GM12878 (cell line): ENCODE measurements at regions not wholly inside any gene's neighbourhood (a gene's known extent, or its start where the extent isn't known, plus 50 kb on each side); places are given as distances from the start of the nearest gene placed in this dataset.

Experiments used
- ATAC-seq: fragments of 200-7000 bp; cut with Tn5 transposase; 3 replicates; pipeline ENCODE4 v1.9.1; 2020; ENCODE audit warnings: mild to moderate bottlenecking, moderate library complexity
- BruUV-seq: library from RNA; stranded (reverse); fragments of 400-500 nt; replicated peaks from 2 replicates; lab custom pipeline; 2021; lab: Mats Ljungman, UMichigan
- CTCF ChIA-PET: fragments of 300-600 bp; sonication (Branson Sonifier 250); formaldehyde crosslinking; extraction: SDS; loops from one replicate; lab custom pipeline; 2021; ENCODE audit warnings: inconsistent platforms; lab: Yijun Ruan, JAX
- POLR2A ChIA-PET: fragments of 350-600 bp; formaldehyde crosslinking; extraction: SDS; loops from one replicate; lab custom pipeline; 2021; ENCODE audit warnings: inconsistent platforms; lab: Charles Lee
- RAD21 ChIA-PET: fragments of 300-600 bp; sonication (Branson Sonifier 250); formaldehyde crosslinking; loops from one replicate; lab custom pipeline; 2023; ENCODE audit warnings: antibody characterized with exemption; ENCODE audit not compliant: unreplicated experiment; lab: Charles Lee
- SMC1A ChIA-PET: fragments of 300-600 bp; sonication (Branson Sonifier 250); formaldehyde crosslinking; loops from one replicate; lab custom pipeline; 2023; ENCODE audit not compliant: unreplicated experiment, uncharacterized antibody; lab: Charles Lee
- DNase-seq: peaks from one replicate; pipeline ENCODE4 v3.0.0-alpha.2; 2011; ENCODE audit warnings: low read depth, low spot score
- FAIRE-seq: peaks from 3 replicates; lab custom pipeline; 2011; peaks lifted over from hg19 to GRCh38; lab: Jason Lieb, UNC
- H2AFZ ChIP-seq: 2 replicates; pipeline ENCODE4 v1.6.0; 2011; ENCODE audit warnings: low read depth, low read length, control low read depth; ENCODE audit not compliant: control insufficient read depth
- H3K27ac ChIP-seq: 2 replicates; pipeline ENCODE4 v1.5.1; 2011; ENCODE audit warnings: control low read depth; ENCODE audit not compliant: control insufficient read depth, insufficient read depth
- H3K27me3 ChIP-seq, 2 experiments: replicated peaks in 1 of 2; 2 replicates each; pipeline versions ENCODE4 v1.6.0 to v1.6.1; 2011; ENCODE audit warnings: low read length in 1 of 2; ENCODE audit not compliant: control insufficient read depth in 2 of 2, insufficient read depth in 2 of 2
- H3K36me3 ChIP-seq, 2 experiments: 2 replicates each; pipeline ENCODE4 v1.5.1; 2011; ENCODE audit warnings: low read length in 1 of 2; ENCODE audit not compliant: control insufficient read depth in 2 of 2, insufficient read depth in 2 of 2
- H3K4me1 ChIP-seq: 2 replicates; pipeline ENCODE4 v1.6.1; 2011; ENCODE audit warnings: mild to moderate bottlenecking, low read length, moderate library complexity, mixed read lengths; ENCODE audit not compliant: control insufficient read depth, insufficient read depth
- H3K4me2 ChIP-seq: 2 replicates; pipeline ENCODE4 v1.6.0; 2011; ENCODE audit warnings: control low read depth; ENCODE audit not compliant: control insufficient read depth, insufficient read depth
- H3K4me3 ChIP-seq: fragments of 200-600 bp; sonication (generic); 2 replicates; pipeline ENCODE4 v1.5.1; 2016
- H3K79me2 ChIP-seq: 2 replicates; pipeline ENCODE4 v1.6.0; 2011; ENCODE audit warnings: low read length; ENCODE audit not compliant: control insufficient read depth, insufficient read depth
- H3K9ac ChIP-seq: 2 replicates; pipeline ENCODE4 v1.8.0; 2011; ENCODE audit warnings: low read length, control low read depth, mixed read lengths; ENCODE audit not compliant: control insufficient read depth, insufficient read depth
- H3K9me3 ChIP-seq: replicated peaks from 3 replicates; pipeline ENCODE4 v1.5.1; 2011; ENCODE audit warnings: mild to moderate bottlenecking, low read length; ENCODE audit not compliant: control insufficient read depth, insufficient read depth
- H4K20me1 ChIP-seq: 2 replicates; pipeline ENCODE4 v1.6.0; 2011; ENCODE audit not compliant: control insufficient read depth, insufficient read depth
- CBFB ChIP-seq: IDR thresholded peaks from 2 replicates; pipeline ENCODE4 v1.6.1; 2016; ENCODE audit warnings: antibody characterized with exemption, low read depth
- CREB1 ChIP-seq: IDR thresholded peaks from 2 replicates; pipeline ENCODE4 v1.6.1; 2012; ENCODE audit warnings: low read depth, mild to moderate bottlenecking, inconsistent platforms
- CUX1 ChIP-seq: IDR thresholded peaks from 2 replicates; pipeline ENCODE4 v1.6.1; 2012; ENCODE audit warnings: improper control_type of control experiment, low read depth, low read length; ENCODE audit not compliant: insufficient replicate concordance
- E2F4 ChIP-seq: IDR thresholded peaks from 2 replicates; pipeline ENCODE4 v1.6.1; 2012; ENCODE audit warnings: low read depth, low read length, improper control_type of control experiment
- E4F1 ChIP-seq: fragments of 450-650 bp; IDR thresholded peaks from 2 replicates; pipeline ENCODE4 v1.6.1; 2018; ENCODE audit warnings: borderline replicate concordance, mild to moderate bottlenecking; ENCODE audit not compliant: partially characterized antibody
- KDM1A ChIP-seq: fragments of 200-600 bp; sonication (generic); IDR thresholded peaks from 2 replicates; pipeline ENCODE4 v1.6.1; 2016; ENCODE audit warnings: borderline replicate concordance
- NFIC ChIP-seq: IDR thresholded peaks from 2 replicates; pipeline ENCODE4 v1.6.1; 2012; ENCODE audit warnings: low read depth, mild to moderate bottlenecking, inconsistent platforms, low read length, moderate library complexity
- NR2F1 ChIP-seq: fragments of 450-650 bp; conservative IDR thresholded peaks from 2 replicates; pipeline ENCODE4 v1.6.1; 2017; ENCODE audit warnings: mild to moderate bottlenecking
- POLR2A ChIP-seq: IDR thresholded peaks from 2 replicates; pipeline ENCODE4 v1.6.1; 2011; ENCODE audit warnings: low read depth, mild to moderate bottlenecking, low read length
- POLR2AphosphoS2 ChIP-seq: IDR thresholded peaks from 2 replicates; pipeline ENCODE4 v1.6.1; 2011; ENCODE audit warnings: low read depth, mild to moderate bottlenecking, low read length, improper control_type of control experiment, moderate library complexity
- POU2F2 ChIP-seq: IDR thresholded peaks from 3 replicates; pipeline ENCODE4 v1.6.1; 2011; ENCODE audit warnings: low read depth, mild to moderate bottlenecking, low read length, borderline replicate concordance
- RCOR1 ChIP-seq: conservative IDR thresholded peaks from 2 replicates; pipeline ENCODE4 v1.6.1; 2012; ENCODE audit warnings: low read depth, low read length, improper control_type of control experiment
- SREBF1 ChIP-seq: IDR thresholded peaks from 2 replicates; pipeline ENCODE4 v1.6.1; 2012; ENCODE audit warnings: mild to moderate bottlenecking, low read length
- ZSCAN29 ChIP-seq: fragments of 450-650 bp; IDR thresholded peaks from 2 replicates; pipeline ENCODE4 v1.6.1; 2017; ENCODE audit warnings: mild to moderate bottlenecking, moderate library complexity
- WGBS: methylation state at CpG from one replicate; pipeline ENCODE4 v1.1.6; 2016; ENCODE audit warnings: low lambda C conversion rate; ENCODE audit not compliant: insufficient replicate concordance, insufficient coverage; ENCODE audit errors: missing lambda C conversion rate; 5-methylcytosine and 5-hydroxymethylcytosine counted together
- in situ Hi-C: fragments of 300-500 bp; cut with MboI; formaldehyde crosslinking; loops from 9 replicates; pipeline ENCODE4 v1.14.3; 2018; ENCODE audit warnings: mixed read lengths
- intact Hi-C: fragments of 100-400 bp; cut with micrococcal nuclease; formaldehyde crosslinking; loops from one replicate; pipeline ENCODE4 v1.14.2; 2022; ENCODE audit not compliant: unreplicated experiment
- TF ChIP-seq, protein P1 (sequence below): fragments of 450-650 bp; IDR thresholded peaks from 2 replicates; pipeline ENCODE4 v1.6.1; 2017; ENCODE audit warnings: borderline replicate concordance

DNA sequence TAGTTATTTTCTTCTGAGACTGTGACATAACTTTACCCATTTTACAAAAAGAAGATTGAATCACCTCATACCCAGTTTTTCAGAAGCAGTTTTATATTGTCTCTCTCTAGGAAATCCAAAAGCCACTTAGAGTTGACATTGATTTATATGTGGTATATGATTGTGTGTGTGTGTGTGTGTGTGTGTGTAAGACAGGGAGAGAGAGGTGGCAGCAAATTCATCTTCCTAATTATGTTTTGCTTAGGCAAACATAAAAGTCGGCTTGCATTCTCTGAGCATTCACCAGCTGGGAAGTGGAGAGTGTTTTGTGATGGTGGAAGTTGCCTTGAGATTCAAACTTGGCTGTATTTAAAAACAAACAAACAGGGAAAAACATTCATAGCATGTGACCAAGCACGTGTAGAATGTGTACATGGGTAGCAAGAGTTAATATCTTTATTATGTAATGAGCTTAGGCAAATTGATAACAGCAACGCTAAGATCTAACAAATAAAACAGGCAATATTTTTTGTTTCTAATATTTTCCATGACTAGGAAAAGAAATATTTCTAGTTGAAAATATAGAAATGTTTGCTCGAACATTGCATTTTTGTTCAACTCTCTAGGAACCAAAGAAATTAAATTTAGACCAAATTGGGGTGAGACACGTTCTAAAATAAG, 64.4 kb upstream of the IGF1R start:
- H3K79me2 ChIP-seq: no peaks in the 10 kb centered on the region
- no peak overlapping the region for H3K4me3 ChIP-seq
- in situ Hi-C loops: no loop called here
- no peaks in the 10 kb centered on the region for H3K4me1 ChIP-seq
- FAIRE-seq (no peak), ATAC-seq (no peak), DNase-seq (no peak)
- CTCF ChIA-PET: no interaction called here
- intact Hi-C loops: no loop called here
- POLR2A ChIA-PET: no interaction called here
- H3K9ac ChIP-seq: no peak overlapping the region
- no peak overlapping the region for H2AFZ ChIP-seq
- BruUV-seq: no TSS peak
- RAD21 ChIA-PET: no interaction called here
- SMC1A ChIA-PET: interaction anchor here (0.6 kb wide), 1 partner anchor 17 kb away, joined by 3 read pairs; no protein-coding TSS in a partner anchor
- no peaks in the 10 kb centered on the region for H3K36me3 ChIP-seq
- no peaks in the 10 kb centered on the region for H3K27me3 ChIP-seq
- no peak overlapping the region for H3K27ac ChIP-seq
- H3K9me3 ChIP-seq: no peaks in the 10 kb centered on the region; the same call in 2 of the 3 replicates
- no peak overlapping the region for H3K4me2 ChIP-seq
- 2% methylated on average over 5 of the region's 5 CpGs for WGBS
- H4K20me1 ChIP-seq: no peaks in the 10 kb centered on the region
- TF ChIP-seq, protein P1, sequence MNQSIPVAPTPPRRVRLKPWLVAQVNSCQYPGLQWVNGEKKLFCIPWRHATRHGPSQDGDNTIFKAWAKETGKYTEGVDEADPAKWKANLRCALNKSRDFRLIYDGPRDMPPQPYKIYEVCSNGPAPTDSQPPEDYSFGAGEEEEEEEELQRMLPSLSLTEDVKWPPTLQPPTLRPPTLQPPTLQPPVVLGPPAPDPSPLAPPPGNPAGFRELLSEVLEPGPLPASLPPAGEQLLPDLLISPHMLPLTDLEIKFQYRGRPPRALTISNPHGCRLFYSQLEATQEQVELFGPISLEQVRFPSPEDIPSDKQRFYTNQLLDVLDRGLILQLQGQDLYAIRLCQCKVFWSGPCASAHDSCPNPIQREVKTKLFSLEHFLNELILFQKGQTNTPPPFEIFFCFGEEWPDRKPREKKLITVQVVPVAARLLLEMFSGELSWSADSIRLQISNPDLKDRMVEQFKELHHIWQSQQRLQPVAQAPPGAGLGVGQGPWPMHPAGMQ: no peak
- TF ChIP-seq RCOR1 (no peak), POLR2A (no peak), CBFB (no peak), POU2F2 (no peak), KDM1A (no peak), E2F4 (no peak), NR2F1 (no peak), SREBF1 (no peak), CREB1 (no peak), CUX1 (no peak), E4F1 (no peak), ZSCAN29 (no peak), POLR2AphosphoS2 (no peak), NFIC (no peak)
